ENCODE measurements at regions not wholly inside any gene's neighbourhood (a gene's known extent, or its start where the extent isn't known, plus 50 kb on each side); places are given as distances from the start of the nearest gene placed in this dataset.

DNA sequence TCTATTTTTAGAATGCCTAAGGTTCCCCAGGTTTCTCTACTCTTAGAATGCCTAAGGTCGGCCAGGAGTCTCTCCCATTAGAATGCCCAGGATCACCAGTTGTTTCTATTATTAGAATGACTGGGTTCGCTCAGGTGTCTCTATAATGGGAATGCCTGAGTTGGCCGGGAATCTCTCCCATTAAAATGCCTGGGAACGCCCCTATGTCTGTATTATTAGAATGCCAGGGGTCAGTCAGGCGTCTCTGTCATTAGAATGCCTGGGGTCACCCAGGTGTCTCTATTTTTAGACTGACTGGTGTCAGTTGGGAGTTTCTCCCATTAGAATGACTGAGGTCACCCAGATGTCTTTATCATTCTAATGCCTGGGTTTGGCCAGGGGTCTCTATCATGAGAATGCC, 2252.5 kb downstream of the TP53TG3F start:
- Histone ChIP-seq H3K9me3 (no peaks in the 10 kb centered on the region), H3K4me1 (no peaks in the 10 kb centered on the region), H3K4me3 (ENCODE audit: low read depth, low read length) (no peak overlapping the region), H3K27me3 (replicated peaks; ENCODE audit: control insufficient read depth, insufficient read depth, low read length) (no peaks in the 10 kb centered on the region), H3K36me3 (ENCODE audit: control insufficient read depth, insufficient read depth, low read length) (no peaks in the 10 kb centered on the region)
- no peak for DNase-seq
- no TSS peak for BruUV-seq (replicated peaks)
- no peak overlapping the region for H3K4me3 Mint-ChIP-seq (ENCODE audit: unreplicated experiment)
- ChIA-PET POLR2A (no interaction called here), CTCF (no interaction called here)
- no peaks in the 10 kb centered on the region for H3K9me3 Mint-ChIP-seq (ENCODE audit: unreplicated experiment)
- H3K27me3 Mint-ChIP-seq (ENCODE audit: insufficient read depth, unreplicated experiment): no peaks in the 10 kb centered on the region
- H3K4me1 Mint-ChIP-seq (ENCODE audit: low read depth, unreplicated experiment): no peaks in the 10 kb centered on the region
- intact Hi-C loops (cut with micrococcal nuclease; ENCODE audit: unreplicated experiment): no loop called here
- TF ChIP-seq CTCF (IDR thresholded peaks at IDR 0.05; ENCODE audit: insufficient read depth in 1 of 2, low read depth in 1 of 2, low read length in 1 of 2, severe bottlenecking in 1 of 2, unreplicated experiment in 1 of 2): no peak
- H3K36me3 Mint-ChIP-seq (ENCODE audit: insufficient read depth, unreplicated experiment): no peaks in the 10 kb centered on the region
- H3K27ac Mint-ChIP-seq (ENCODE audit: unreplicated experiment): no peak overlapping the region

- no peaks in the 10 kb centered on the region for H3K27me3 ChIP-seq (replicated peaks; ENCODE audit: control insufficient read depth, insufficient read depth, low read length)
- no peak for TF ChIP-seq CTCF (IDR thresholded peaks at IDR 0.05; ENCODE audit: insufficient read depth in 1 of 2, low read depth in 1 of 2, low read length in 1 of 2, severe bottlenecking in 1 of 2, unreplicated experiment in 1 of 2)
- H3K4me1 Mint-ChIP-seq (ENCODE audit: low read depth, unreplicated experiment): no peaks in the 10 kb centered on the region
- no peak overlapping the region for H3K4me3 ChIP-seq (ENCODE audit: low read depth, low read length)
- POLR2A ChIA-PET: no interaction called here
- H3K9me3 Mint-ChIP-seq (ENCODE audit: unreplicated experiment): peaks cover 9% of the 10 kb centered on the region
- CTCF ChIA-PET: no interaction called here
- H3K27ac Mint-ChIP-seq (ENCODE audit: unreplicated experiment): no peak overlapping the region
- intact Hi-C loops (cut with micrococcal nuclease; ENCODE audit: unreplicated experiment): no loop called here
- no peak overlapping the region for H3K4me3 Mint-ChIP-seq (ENCODE audit: unreplicated experiment)
- H3K4me1 ChIP-seq: no peaks in the 10 kb centered on the region
- DNase-seq: no peak
- H3K36me3 Mint-ChIP-seq (ENCODE audit: insufficient read depth, unreplicated experiment): no peaks in the 10 kb centered on the region
- no peaks in the 10 kb centered on the region for H3K9me3 ChIP-seq
- no TSS peak for BruUV-seq (replicated peaks)
- H3K27me3 Mint-ChIP-seq (ENCODE audit: insufficient read depth, unreplicated experiment): no peaks in the 10 kb centered on the region
- H3K36me3 ChIP-seq (ENCODE audit: control insufficient read depth, insufficient read depth, low read length): no peaks in the 10 kb centered on the region
These were observed 2254.6 kb downstream of the TP53TG3F start for GRCh38 chr16:35713762-35714650.

GRCh38 chr16:35714665-35715064, 2255.3 kb downstream of the TP53TG3F start:
- no peak overlapping the region for H3K4me3 Mint-ChIP-seq (ENCODE audit: unreplicated experiment)

More at GRCh38 chr16:35714665-35715064, 2255.3 kb downstream of the TP53TG3F start:
- ChIA-PET CTCF (no interaction called here), POLR2A (no interaction called here)
- Histone ChIP-seq H3K36me3 (ENCODE audit: control insufficient read depth, insufficient read depth, low read length) (no peaks in the 10 kb centered on the region), H3K4me1 (no peaks in the 10 kb centered on the region), H3K9me3 (no peaks in the 10 kb centered on the region), H3K27me3 (replicated peaks; ENCODE audit: control insufficient read depth, insufficient read depth, low read length) (no peaks in the 10 kb centered on the region), H3K4me3 (ENCODE audit: low read depth, low read length) (no peak overlapping the region)
- intact Hi-C loops (cut with micrococcal nuclease; ENCODE audit: unreplicated experiment): no loop called here
- no peak for DNase-seq
- no peak for TF ChIP-seq CTCF (IDR thresholded peaks at IDR 0.05; ENCODE audit: insufficient read depth in 1 of 2, low read depth in 1 of 2, low read length in 1 of 2, severe bottlenecking in 1 of 2, unreplicated experiment in 1 of 2)
- Mint-ChIP-seq H3K27ac (ENCODE audit: unreplicated experiment) (no peak overlapping the region), H3K4me1 (ENCODE audit: low read depth, unreplicated experiment) (no peaks in the 10 kb centered on the region), H3K9me3 (ENCODE audit: unreplicated experiment) (peaks cover 15% of the 10 kb centered on the region), H3K36me3 (ENCODE audit: insufficient read depth, unreplicated experiment) (no peaks in the 10 kb centered on the region), H3K27me3 (ENCODE audit: insufficient read depth, unreplicated experiment) (no peaks in the 10 kb centered on the region)
- no TSS peak for BruUV-seq (replicated peaks)
